Mucosa of stomach (tissue), 1 donor: ENCODE measurements at regions not wholly inside any gene's neighbourhood (a gene's known extent, or its start where the extent isn't known, plus 50 kb on each side); places are given as distances from the start of the nearest gene placed in this dataset.

ENCODE experiments used
- H3K27me3 ChIP-seq: one replicate; pipeline ENCODE4 v1.7.0; 2013; ENCODE audit warnings: mild to moderate bottlenecking, low read length; ENCODE audit not compliant: control insufficient read depth, insufficient read depth
- H3K36me3 ChIP-seq: one replicate; pipeline ENCODE4 v1.7.0; 2013; ENCODE audit warnings: low read length; ENCODE audit not compliant: control insufficient read depth, insufficient read depth
- H3K4me1 ChIP-seq: one replicate; pipeline ENCODE4 v1.7.0; 2013; ENCODE audit warnings: mild to moderate bottlenecking, low read length; ENCODE audit not compliant: control insufficient read depth, insufficient read depth
- H3K4me3 ChIP-seq: one replicate; pipeline ENCODE4 v1.7.0; 2013; ENCODE audit warnings: low read length
- H3K9ac ChIP-seq: one replicate; pipeline ENCODE4 v1.7.0; 2013; ENCODE audit warnings: mild to moderate bottlenecking, low read length, moderate library complexity
- H3K9me3 ChIP-seq: one replicate; pipeline ENCODE4 v1.7.0; 2013; ENCODE audit warnings: mild to moderate bottlenecking, low read length, moderate library complexity; ENCODE audit not compliant: control insufficient read depth
- donor health status: Pancreatic carcinoma.

- no peaks in the 10 kb centered on the region for H3K9me3 ChIP-seq
- no peak overlapping the region for H3K9ac ChIP-seq
- no peaks in the 10 kb centered on the region for H3K4me1 ChIP-seq
- no peaks in the 10 kb centered on the region for H3K27me3 ChIP-seq
- H3K4me3 ChIP-seq, result no peak overlapping the region
- H3K36me3 ChIP-seq, result no peaks in the 10 kb centered on the region
These were observed 355.1 kb downstream of the GPATCH2 start for GRCh38 chr1:217275655-217276398.

GRCh38 chr1:217274927-217275654 lies 355.8 kb downstream of the GPATCH2 start:
- H3K27me3 ChIP-seq, result no peaks in the 10 kb centered on the region
- H3K9me3 ChIP-seq, result no peaks in the 10 kb centered on the region
- H3K9ac ChIP-seq, result no peak overlapping the region
- H3K4me1 ChIP-seq, result no peaks in the 10 kb centered on the region
- no peak overlapping the region for H3K4me3 ChIP-seq
- H3K36me3 ChIP-seq, result no peaks in the 10 kb centered on the region

- Histone ChIP-seq H3K4me1 (no peaks in the 10 kb centered on the region), H3K27me3 (no peaks in the 10 kb centered on the region), H3K9me3 (no peaks in the 10 kb centered on the region), H3K4me3 (no peak overlapping the region), H3K36me3 (no peaks in the 10 kb centered on the region), H3K9ac (no peak overlapping the region)
These were observed 356.5 kb downstream of the GPATCH2 start for GRCh38 chr1:217274416-217274815.

GRCh38 chr1:217273866-217274265 lies 357.0 kb downstream of the GPATCH2 start:
- Histone ChIP-seq H3K9ac (no peak overlapping the region), H3K4me3 (no peak overlapping the region), H3K36me3 (no peaks in the 10 kb centered on the region), H3K4me1 (no peaks in the 10 kb centered on the region), H3K9me3 (no peaks in the 10 kb centered on the region), H3K27me3 (no peaks in the 10 kb centered on the region)

GRCh38 chr1:217272385-217272784 lies 358.5 kb downstream of the GPATCH2 start:
- Histone ChIP-seq H3K4me3 (no peak overlapping the region), H3K9ac (no peak overlapping the region), H3K36me3 (no peaks in the 10 kb centered on the region), H3K9me3 (no peaks in the 10 kb centered on the region), H3K27me3 (no peaks in the 10 kb centered on the region), H3K4me1 (no peaks in the 10 kb centered on the region)

- Histone ChIP-seq H3K36me3 (no peaks in the 10 kb centered on the region), H3K4me1 (no peaks in the 10 kb centered on the region), H3K4me3 (no peak overlapping the region), H3K9me3 (no peaks in the 10 kb centered on the region), H3K27me3 (no peaks in the 10 kb centered on the region), H3K9ac (no peak overlapping the region)
These were observed 360.8 kb downstream of the GPATCH2 start for GRCh38 chr1:217270101-217270500.

GRCh38 chr1:217268058-217268457 lies 362.8 kb downstream of the GPATCH2 start:
- Histone ChIP-seq H3K9ac (no peak overlapping the region), H3K9me3 (no peaks in the 10 kb centered on the region), H3K36me3 (no peaks in the 10 kb centered on the region), H3K4me1 (no peaks in the 10 kb centered on the region), H3K27me3 (no peaks in the 10 kb centered on the region), H3K4me3 (no peak overlapping the region)

GRCh38 chr1:217261636-217262035 lies 369.3 kb downstream of the GPATCH2 start:
- no peaks in the 10 kb centered on the region for H3K27me3 ChIP-seq
- no peak overlapping the region for H3K9ac ChIP-seq
- no peaks in the 10 kb centered on the region for H3K4me1 ChIP-seq
- H3K36me3 ChIP-seq, result no peaks in the 10 kb centered on the region
- no peaks in the 10 kb centered on the region for H3K9me3 ChIP-seq
- no peak overlapping the region for H3K4me3 ChIP-seq

- H3K4me1 ChIP-seq, result no peaks in the 10 kb centered on the region
- no peaks in the 10 kb centered on the region for H3K36me3 ChIP-seq
- no peak overlapping the region for H3K9ac ChIP-seq
- H3K27me3 ChIP-seq, result no peaks in the 10 kb centered on the region
- H3K9me3 ChIP-seq, result no peaks in the 10 kb centered on the region
- no peak overlapping the region for H3K4me3 ChIP-seq
These were observed 370.2 kb downstream of the GPATCH2 start for GRCh38 chr1:217260676-217261075.

- Histone ChIP-seq H3K27me3 (no peaks in the 10 kb centered on the region), H3K9ac (no peak overlapping the region), H3K36me3 (no peaks in the 10 kb centered on the region), H3K4me3 (no peak overlapping the region), H3K4me1 (no peaks in the 10 kb centered on the region), H3K9me3 (no peaks in the 10 kb centered on the region)
These were observed 376.9 kb downstream of the GPATCH2 start for GRCh38 chr1:217253985-217254384.

- H3K4me3 ChIP-seq, result no peak overlapping the region
- no peaks in the 10 kb centered on the region for H3K27me3 ChIP-seq
- H3K9me3 ChIP-seq, result no peaks in the 10 kb centered on the region
- no peaks in the 10 kb centered on the region for H3K4me1 ChIP-seq
- no peak overlapping the region for H3K9ac ChIP-seq
- no peaks in the 10 kb centered on the region for H3K36me3 ChIP-seq
These were observed 377.5 kb downstream of the GPATCH2 start for GRCh38 chr1:217253351-217253750.

GRCh38 chr1:217251121-217251520 lies 379.8 kb downstream of the GPATCH2 start:
- H3K9ac ChIP-seq, result no peak overlapping the region
- H3K27me3 ChIP-seq, result no peaks in the 10 kb centered on the region
- no peak overlapping the region for H3K4me3 ChIP-seq
- no peaks in the 10 kb centered on the region for H3K36me3 ChIP-seq
- no peaks in the 10 kb centered on the region for H3K9me3 ChIP-seq
- no peaks in the 10 kb centered on the region for H3K4me1 ChIP-seq
